Stimulated activated memory B cell treated with anti-CD40 and anti-IgM and Interleukin-4, amounts not matched to agents 10 μg/mL and 1 μg/mL and 100 μg/mL, for 72 hours (primary cell): ENCODE measurements at regions not wholly inside any gene's neighbourhood (a gene's known extent, or its start where the extent isn't known, plus 50 kb on each side); places are given as distances from the start of the nearest gene placed in this dataset.

Source experiments
- ATAC-seq: fragments of 150-1000 bp; cut with Tn5 transposase; 2 replicates; pipeline ENCODE4 v1.10.0; 2021
- H3K27ac Mint-ChIP-seq: one replicate; pipeline ENCODE4 v1.8.0; 2022; ENCODE audit warnings: mild to moderate bottlenecking, mixed read lengths
- H3K27me3 Mint-ChIP-seq: one replicate; pipeline ENCODE4 v1.8.0; 2022; ENCODE audit warnings: mixed read lengths
- H3K36me3 Mint-ChIP-seq: one replicate; pipeline ENCODE4 v1.8.0; 2022; ENCODE audit warnings: mixed read lengths
- H3K4me1 Mint-ChIP-seq: one replicate; pipeline ENCODE4 v1.8.0; 2022; ENCODE audit warnings: mixed read lengths
- H3K4me3 Mint-ChIP-seq: one replicate; pipeline ENCODE4 v1.8.0; 2022; ENCODE audit warnings: mild to moderate bottlenecking, moderate library complexity, mixed read lengths
- H3K9me3 Mint-ChIP-seq: one replicate; pipeline ENCODE4 v1.8.0; 2022; ENCODE audit warnings: mixed read lengths

DNA sequence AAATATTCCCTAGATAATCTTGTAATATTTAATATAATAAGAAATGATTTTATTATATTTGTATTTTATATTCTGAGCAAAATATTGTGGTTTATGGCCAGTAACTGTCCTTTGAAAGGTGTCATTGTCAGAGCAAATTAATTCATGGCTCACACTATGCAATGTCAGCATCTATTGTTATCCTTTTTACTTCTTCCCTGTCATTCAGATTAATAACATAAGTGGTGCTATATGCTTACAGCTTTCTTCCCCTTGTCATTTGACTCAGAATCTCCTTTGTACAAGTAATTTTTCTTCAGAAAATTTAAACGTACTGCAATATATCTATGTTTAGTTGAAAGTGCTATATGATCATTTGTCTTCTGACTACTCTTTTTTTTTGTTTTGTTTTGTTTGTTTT, 1738.2 kb upstream of the MIR17HG start:
- no peak overlapping the region for H3K4me3 Mint-ChIP-seq
- no peak overlapping the region for H3K27ac Mint-ChIP-seq
- H3K36me3 Mint-ChIP-seq, result no peaks in the 10 kb centered on the region
- H3K27me3 Mint-ChIP-seq, result no peaks in the 10 kb centered on the region
- no peak for ATAC-seq
- no peaks in the 10 kb centered on the region for H3K4me1 Mint-ChIP-seq
- H3K9me3 Mint-ChIP-seq, result no peaks in the 10 kb centered on the region

DNA sequence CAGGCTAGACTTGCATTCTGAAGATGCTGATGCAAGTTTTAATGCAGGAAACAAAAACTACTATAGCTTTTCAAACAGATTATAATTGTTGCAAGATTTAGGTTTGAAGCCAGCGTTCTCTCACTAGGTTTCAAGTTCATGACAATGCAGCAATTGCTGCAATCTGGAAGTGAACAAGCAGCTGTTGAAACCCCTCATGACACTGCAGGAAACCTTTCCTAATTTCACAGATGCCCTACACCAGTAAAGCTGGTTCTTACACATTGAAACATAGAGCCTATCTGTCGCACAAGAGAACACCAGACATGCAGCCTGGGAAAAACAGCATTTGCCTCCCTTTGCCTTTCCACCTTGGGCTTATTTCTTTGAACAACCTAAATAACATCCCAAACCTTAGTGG, 1737.2 kb upstream of the MIR17HG start:
- no peak for ATAC-seq
- Mint-ChIP-seq H3K4me3 (no peak overlapping the region), H3K27me3 (no peaks in the 10 kb centered on the region), H3K36me3 (no peaks in the 10 kb centered on the region), H3K27ac (no peak overlapping the region), H3K4me1 (no peaks in the 10 kb centered on the region), H3K9me3 (no peaks in the 10 kb centered on the region)

DNA sequence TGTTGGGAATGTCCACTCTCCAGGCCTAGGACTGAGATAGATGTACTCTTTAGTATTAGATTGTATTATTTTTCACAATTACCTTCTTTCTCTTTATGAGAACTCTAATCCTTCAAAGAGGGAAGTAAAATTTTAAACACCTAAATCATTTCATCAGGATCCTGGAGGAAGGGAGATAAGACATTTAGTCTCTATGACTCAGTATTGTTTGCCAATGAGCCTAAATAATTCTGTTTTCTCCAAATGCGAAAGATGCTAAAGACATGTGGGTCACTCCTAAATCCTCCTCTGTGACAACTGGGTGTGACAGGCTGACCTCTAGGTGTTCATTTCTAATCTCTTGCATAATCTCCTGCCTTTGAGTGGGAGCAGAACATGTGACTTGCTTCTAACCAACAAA, 1736.6 kb upstream of the MIR17HG start:
- no peaks in the 10 kb centered on the region for H3K4me1 Mint-ChIP-seq
- no peak overlapping the region for H3K4me3 Mint-ChIP-seq
- no peaks in the 10 kb centered on the region for H3K27me3 Mint-ChIP-seq
- H3K27ac Mint-ChIP-seq, result no peak overlapping the region
- no peaks in the 10 kb centered on the region for H3K9me3 Mint-ChIP-seq
- ATAC-seq, result no peak
- H3K36me3 Mint-ChIP-seq, result no peaks in the 10 kb centered on the region

DNA sequence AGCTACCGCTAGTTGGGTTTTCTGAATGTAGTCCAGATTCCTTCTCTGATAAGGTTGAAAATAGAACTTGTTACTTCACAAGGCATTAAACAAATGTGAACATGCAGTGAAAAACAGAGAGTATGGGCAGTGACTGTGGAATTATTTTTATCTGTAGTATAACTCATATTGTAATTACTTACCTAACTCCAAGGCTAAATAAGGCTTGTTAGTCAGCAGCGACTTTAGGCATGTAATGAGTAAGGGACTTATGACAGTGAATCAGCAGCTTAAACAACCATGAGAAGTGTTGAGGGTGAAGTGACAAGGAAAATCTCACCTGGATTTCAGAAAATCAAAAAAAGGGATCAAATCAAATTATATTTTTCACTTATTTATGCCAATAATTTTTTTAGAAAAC, 1719.5 kb upstream of the MIR17HG start:
- H3K27me3 Mint-ChIP-seq, result no peaks in the 10 kb centered on the region
- H3K36me3 Mint-ChIP-seq, result no peaks in the 10 kb centered on the region
- no peak overlapping the region for H3K4me3 Mint-ChIP-seq
- no peaks in the 10 kb centered on the region for H3K4me1 Mint-ChIP-seq
- H3K9me3 Mint-ChIP-seq, result no peaks in the 10 kb centered on the region
- no peak for ATAC-seq
- H3K27ac Mint-ChIP-seq, result no peak overlapping the region

DNA sequence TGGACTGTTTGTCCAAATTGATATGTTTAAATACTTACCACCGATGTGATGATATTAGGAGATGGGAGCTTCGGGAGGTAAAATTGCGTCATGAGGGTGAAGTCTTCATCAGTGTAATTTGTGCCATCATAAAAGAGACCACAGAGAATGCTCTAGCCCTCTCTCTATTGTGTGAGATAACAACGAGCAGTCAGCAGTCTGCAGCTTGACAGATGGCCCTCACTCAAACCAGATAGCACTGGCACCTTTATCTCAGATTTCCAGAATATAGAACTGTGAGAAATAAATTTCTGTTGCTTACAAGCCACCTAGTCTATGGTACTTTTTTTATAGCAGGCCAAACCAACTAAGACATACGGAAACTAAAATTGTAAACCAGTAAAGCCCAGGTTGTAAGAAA, 1718.9 kb upstream of the MIR17HG start:
- ATAC-seq, result no peak
- Mint-ChIP-seq H3K9me3 (peaks cover under 1% of the 10 kb centered on the region), H3K4me3 (no peak overlapping the region), H3K36me3 (no peaks in the 10 kb centered on the region), H3K27me3 (no peaks in the 10 kb centered on the region), H3K4me1 (no peaks in the 10 kb centered on the region), H3K27ac (no peak overlapping the region)

DNA sequence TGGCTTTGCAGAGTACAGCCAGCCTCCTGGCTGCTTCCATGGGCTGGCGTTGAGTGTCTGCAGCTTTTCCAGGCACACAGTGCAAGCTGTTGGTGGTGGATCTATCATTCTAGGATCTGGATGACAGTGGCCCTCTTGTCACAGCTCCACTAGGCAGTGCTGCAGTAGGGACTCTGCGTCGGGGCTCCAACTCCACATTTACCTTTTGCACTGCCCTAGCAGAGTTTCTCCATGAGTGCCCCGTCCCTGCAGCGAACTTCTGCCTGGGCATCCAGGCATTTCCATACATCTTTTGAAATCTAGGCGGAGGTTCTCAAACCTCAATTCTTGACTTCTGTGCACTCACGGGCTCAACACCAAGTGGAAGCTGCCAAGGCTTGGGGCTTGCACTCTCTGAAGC, 1697.3 kb upstream of the MIR17HG start:
- Mint-ChIP-seq H3K4me3 (no peak overlapping the region), H3K9me3 (peaks cover 10% of the 10 kb centered on the region), H3K27ac (no peak overlapping the region), H3K36me3 (no peaks in the 10 kb centered on the region), H3K27me3 (no peaks in the 10 kb centered on the region), H3K4me1 (no peaks in the 10 kb centered on the region)
- ATAC-seq, result no peak

DNA sequence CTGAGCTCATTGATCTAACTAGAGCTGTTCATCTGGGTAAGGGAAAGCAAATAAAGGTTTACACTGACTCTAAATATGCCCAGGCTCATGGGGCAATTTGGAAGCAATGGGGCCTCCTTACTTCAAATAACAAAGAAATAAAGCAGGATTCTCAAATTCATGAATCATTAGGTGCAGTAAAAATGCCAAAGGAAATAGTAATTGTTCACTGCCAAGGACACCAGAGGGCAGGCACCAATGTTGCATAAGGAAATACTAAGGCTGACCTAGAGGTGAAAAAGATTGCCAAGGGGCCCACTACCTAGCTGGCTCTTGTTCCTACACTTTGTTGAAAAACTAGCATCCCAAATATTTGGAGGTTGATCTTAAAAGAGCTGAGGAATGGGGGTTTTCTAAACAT, 1686.7 kb upstream of the MIR17HG start:
- Mint-ChIP-seq H3K9me3 (peaks cover 12% of the 10 kb centered on the region), H3K27ac (no peak overlapping the region), H3K4me1 (no peaks in the 10 kb centered on the region), H3K27me3 (no peaks in the 10 kb centered on the region), H3K4me3 (no peak overlapping the region), H3K36me3 (no peaks in the 10 kb centered on the region)
- no peak for ATAC-seq

DNA sequence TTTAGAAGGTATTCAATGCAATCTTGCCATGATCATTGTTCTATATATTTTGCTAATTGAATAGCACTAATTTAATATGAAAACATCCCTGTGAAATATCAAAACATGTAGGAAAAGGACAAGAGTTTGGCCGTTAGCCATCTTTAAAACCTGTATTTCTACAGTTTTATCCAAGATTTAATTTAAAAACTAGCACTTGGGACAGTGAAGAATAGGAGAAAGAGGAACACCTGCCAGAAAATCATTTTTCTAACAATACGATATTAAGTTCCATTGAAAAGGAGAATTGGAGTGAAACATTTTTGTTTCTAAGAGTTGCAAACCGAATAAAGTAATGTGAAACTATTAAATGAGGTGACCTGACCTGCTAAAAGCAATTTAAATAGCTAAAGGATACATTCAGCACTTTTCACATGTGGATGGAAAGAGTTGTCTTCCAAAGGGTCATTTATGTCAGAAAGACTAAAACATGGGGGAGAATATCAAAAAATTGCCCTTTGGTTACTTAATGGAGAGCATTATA, 1673.6 kb upstream of the MIR17HG start:
- Mint-ChIP-seq H3K9me3 (peaks cover 3% of the 10 kb centered on the region), H3K27me3 (no peaks in the 10 kb centered on the region), H3K4me1 (no peaks in the 10 kb centered on the region), H3K4me3 (no peak overlapping the region), H3K36me3 (no peaks in the 10 kb centered on the region), H3K27ac (no peak overlapping the region)
- ATAC-seq, result no peak

DNA sequence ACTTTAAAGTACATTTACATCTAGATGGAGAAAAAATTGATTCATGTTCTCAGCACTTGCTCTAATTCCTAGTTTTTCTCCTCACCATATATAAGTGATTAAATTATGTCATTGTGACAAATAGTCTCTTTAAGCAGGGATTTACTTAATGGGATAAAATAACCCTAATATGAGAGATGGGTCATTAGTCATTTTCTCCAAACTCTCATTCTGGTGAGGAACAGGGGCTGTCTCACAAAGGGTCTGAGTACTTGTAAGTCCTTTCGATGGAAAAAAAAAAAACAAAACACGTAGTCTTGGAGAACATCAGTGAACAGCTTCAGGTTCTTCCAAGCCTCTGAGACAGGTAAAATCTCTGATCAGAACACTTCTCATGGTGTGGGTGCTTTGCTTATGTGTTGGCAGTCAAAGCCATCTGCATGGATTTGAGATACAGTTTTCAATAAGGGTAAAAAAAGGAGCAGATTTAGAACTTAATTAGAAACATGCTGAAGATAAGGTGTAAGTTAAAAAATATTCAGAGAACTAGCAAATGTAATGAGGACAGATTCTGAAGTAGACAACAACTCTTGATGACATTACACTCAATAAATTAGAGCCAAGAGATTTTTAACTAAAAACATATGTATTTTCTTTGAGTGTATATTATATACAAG, 1668.9 kb upstream of the MIR17HG start:
- ATAC-seq, result no peak
- Mint-ChIP-seq H3K4me1 (no peaks in the 10 kb centered on the region), H3K36me3 (no peaks in the 10 kb centered on the region), H3K9me3 (peaks cover 5% of the 10 kb centered on the region), H3K27ac (no peak overlapping the region), H3K27me3 (no peaks in the 10 kb centered on the region), H3K4me3 (no peak overlapping the region)

DNA sequence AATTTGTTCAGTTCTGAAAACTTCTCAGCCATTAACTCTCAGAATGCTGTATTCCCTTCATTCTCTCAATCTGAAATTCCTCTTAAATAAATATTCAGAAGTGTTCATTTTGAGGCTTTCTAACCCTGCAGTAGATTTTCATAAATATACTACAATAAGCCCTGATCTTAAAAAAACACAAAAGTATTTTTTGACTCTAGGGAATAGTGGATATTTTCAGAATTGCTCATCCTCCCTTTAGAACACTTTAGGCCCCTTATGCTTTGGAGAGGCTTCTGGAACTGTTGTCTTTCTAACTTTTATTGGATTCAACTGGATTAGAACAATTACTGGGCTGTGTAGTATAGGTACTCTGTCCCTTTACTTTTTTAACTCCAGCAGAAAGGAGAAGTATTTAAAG, 1662.6 kb upstream of the MIR17HG start:
- Mint-ChIP-seq H3K27ac (no peak overlapping the region), H3K9me3 (peaks cover 6% of the 10 kb centered on the region), H3K27me3 (no peaks in the 10 kb centered on the region), H3K4me3 (no peak overlapping the region), H3K4me1 (no peaks in the 10 kb centered on the region), H3K36me3 (no peaks in the 10 kb centered on the region)
- ATAC-seq, result no peak

DNA sequence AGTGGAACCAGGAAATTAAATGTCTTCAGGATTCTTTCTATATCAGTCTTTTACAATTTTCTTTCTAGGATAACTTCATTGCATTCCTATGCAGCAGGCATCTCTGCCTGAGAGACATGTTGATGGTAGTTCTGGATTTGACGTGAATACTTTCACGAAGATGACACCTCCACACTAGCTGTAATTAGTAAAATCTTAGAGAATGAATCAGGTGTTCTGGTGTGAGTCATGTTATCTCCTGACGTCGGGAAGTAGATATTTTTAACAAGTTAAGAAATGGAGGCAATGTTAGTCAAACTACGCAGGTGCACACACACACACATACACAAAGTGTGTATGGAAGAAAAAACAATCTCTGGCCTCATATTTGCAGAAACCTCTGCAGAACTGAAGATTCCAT, 1661.3 kb upstream of the MIR17HG start:
- no peak for ATAC-seq
- Mint-ChIP-seq H3K27ac (no peak overlapping the region), H3K4me1 (no peaks in the 10 kb centered on the region), H3K36me3 (no peaks in the 10 kb centered on the region), H3K4me3 (no peak overlapping the region), H3K9me3 (peaks cover 8% of the 10 kb centered on the region), H3K27me3 (no peaks in the 10 kb centered on the region)

DNA sequence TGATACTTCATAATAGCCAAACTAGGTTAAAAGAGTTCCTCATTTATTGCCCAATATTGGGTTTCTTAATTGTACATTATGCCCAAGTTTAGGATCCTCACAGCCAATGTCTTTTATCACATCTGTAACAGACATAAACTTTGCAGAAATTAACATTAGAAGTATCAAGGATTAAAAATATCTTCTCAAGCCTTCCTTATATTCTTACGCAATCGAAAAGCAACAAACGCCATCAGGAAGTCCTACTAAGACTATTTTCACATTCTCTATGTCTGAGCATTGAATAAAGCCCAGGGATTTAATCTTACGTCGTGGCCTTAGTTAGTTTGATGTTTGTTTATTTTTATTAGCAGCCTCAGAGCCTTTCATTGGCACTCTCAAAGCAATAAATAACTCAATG, 1660.4 kb upstream of the MIR17HG start:
- ATAC-seq, result no peak
- Mint-ChIP-seq H3K27me3 (no peaks in the 10 kb centered on the region), H3K4me3 (no peak overlapping the region), H3K9me3 (peaks cover 10% of the 10 kb centered on the region), H3K36me3 (no peaks in the 10 kb centered on the region), H3K4me1 (no peaks in the 10 kb centered on the region), H3K27ac (no peak overlapping the region)

DNA sequence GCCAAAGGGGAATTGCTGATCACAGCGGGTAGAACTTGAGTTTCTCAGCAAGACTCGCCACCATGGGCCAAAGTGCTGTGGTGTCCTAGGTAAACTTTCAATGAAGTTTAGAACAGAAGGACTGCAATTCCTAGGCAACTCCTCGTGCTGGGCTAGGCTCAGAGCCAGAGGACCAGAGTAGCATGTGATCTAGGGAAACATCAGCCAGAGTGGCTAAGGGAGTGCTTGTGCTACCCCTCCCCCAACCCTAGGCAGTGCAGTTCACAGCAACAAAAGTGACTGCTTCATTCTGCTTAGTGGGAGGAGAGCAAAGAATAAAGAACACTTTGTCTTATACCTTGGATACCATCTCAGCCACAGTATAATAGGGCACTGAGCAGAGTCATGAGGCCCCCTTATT, 1658.6 kb upstream of the MIR17HG start:
- Mint-ChIP-seq H3K27me3 (no peaks in the 10 kb centered on the region), H3K27ac (no peak overlapping the region), H3K4me1 (no peaks in the 10 kb centered on the region), H3K9me3 (peaks cover 10% of the 10 kb centered on the region), H3K4me3 (no peak overlapping the region), H3K36me3 (no peaks in the 10 kb centered on the region)
- no peak for ATAC-seq

DNA sequence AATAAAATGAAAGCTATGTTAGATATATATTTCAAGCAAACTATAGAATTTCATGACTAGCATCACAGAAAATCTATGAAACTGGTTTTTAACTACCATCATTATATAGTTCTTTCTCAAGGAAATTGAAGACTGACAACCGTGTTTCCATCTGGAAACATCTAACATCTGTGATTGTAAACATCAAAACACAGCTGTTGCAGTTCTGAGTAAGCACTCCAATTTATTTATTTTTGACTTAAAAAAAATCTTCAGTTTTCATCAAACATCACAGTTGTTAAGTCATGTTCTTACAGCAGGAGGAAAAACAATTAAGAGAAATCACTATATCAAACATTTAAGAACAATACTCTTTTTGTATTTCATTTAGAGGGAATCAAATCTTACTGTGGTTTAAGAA, 1653.0 kb upstream of the MIR17HG start:
- Mint-ChIP-seq H3K9me3 (peaks cover 4% of the 10 kb centered on the region), H3K4me1 (no peaks in the 10 kb centered on the region), H3K27me3 (no peaks in the 10 kb centered on the region), H3K27ac (no peak overlapping the region), H3K4me3 (no peak overlapping the region), H3K36me3 (no peaks in the 10 kb centered on the region)
- ATAC-seq, result no peak

DNA sequence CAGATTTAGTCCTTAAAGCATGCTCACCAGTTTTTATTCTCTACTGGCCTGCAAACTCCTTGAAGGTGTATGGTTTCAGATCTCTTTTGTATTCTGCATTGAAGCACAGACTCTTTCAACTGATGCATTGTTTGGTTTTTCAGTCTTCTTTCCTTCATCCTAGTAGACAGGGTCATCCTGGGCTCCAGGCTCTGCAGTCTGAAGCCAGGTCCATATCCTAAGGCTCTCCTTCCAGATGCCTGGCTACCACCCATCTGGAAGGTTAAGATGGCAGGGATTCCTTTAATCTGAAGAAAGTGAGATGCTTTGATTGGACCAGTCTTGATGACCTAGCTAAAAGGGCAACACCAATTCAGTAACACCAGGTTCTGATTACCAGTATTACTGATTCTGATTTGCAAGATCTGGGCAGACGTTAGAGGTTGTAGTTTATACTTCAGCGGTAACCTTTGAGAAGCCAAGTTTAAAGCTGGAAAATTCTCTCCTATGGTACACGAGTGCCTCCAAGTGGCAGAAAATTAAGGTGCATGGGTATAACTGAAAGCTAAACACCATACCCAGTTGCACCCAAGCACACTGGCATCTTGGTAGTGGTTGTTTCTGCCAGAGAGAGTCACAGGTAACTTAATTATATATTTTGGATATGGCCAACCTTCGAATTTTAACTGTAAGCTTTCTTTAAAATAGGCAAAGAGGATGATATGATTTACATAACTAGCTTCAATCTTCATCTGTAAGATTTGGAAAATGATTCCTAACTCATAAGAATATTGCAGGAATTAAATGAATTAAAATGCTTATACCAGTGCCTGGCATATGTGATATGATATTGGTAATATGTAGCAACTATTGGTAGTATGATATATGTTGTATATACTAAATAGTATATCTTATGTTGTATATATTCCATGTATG, 1651.9 kb upstream of the MIR17HG start:
- Mint-ChIP-seq H3K27ac (no peak overlapping the region), H3K4me3 (no peak overlapping the region), H3K36me3 (no peaks in the 10 kb centered on the region), H3K9me3 (peaks cover 5% of the 10 kb centered on the region), H3K27me3 (no peaks in the 10 kb centered on the region), H3K4me1 (no peaks in the 10 kb centered on the region)
- ATAC-seq, result no peak

DNA sequence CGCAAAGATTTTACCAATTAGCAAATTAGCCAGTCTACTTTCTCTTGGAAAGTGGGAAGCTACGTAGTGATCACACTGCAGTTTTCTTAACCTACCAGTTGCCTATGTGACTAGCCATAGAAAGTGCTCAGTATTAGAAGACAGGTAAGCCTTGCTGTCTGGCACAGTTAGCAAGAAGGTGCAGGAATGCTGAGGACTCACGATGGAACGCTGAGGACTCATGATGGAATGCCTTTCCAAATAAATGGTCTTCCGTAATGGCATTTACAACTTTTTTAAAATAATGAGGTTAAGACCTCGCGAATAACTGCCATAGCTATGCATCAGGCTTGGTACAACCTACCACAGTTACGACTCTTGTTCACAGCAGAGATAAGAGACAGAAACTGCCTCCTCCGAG, 1645.6 kb upstream of the MIR17HG start:
- Mint-ChIP-seq H3K4me3 (no peak overlapping the region), H3K27me3 (no peaks in the 10 kb centered on the region), H3K4me1 (no peaks in the 10 kb centered on the region), H3K9me3 (peaks cover 8% of the 10 kb centered on the region), H3K27ac (no peak overlapping the region), H3K36me3 (no peaks in the 10 kb centered on the region)
- ATAC-seq, result no peak
